HEK293T (cell line): ENCODE measurements at regions not wholly inside any gene's neighbourhood (a gene's known extent, or its start where the extent isn't known, plus 50 kb on each side); places are given as distances from the start of the nearest gene placed in this dataset.

Source experiments
- CTCF ChIA-PET: fragments of 350-600 bp; formaldehyde crosslinking; extraction: SDS; loops from one replicate; lab custom pipeline; 2021; ENCODE audit warnings: antibody characterized with exemption, inconsistent platforms; lab: Yijun Ruan, JAX
- POLR2A ChIA-PET: fragments of 350-600 bp; formaldehyde crosslinking; extraction: SDS; loops from one replicate; lab custom pipeline; 2020; ENCODE audit warnings: antibody characterized with exemption, inconsistent platforms; lab: Yijun Ruan, JAX
- DNase-seq: peaks from one replicate; pipeline ENCODE4 v3.0.0; 2012; ENCODE audit warnings: mixed read lengths; ENCODE audit errors: extremely low spot score
- ARNT ChIP-seq: fragments of 450-650 bp; IDR thresholded peaks from 2 replicates; pipeline ENCODE4 v1.6.1; 2017; ENCODE audit warnings: mild to moderate bottlenecking
- BHLHE40 ChIP-seq: fragments of 450-650 bp; IDR thresholded peaks from 2 replicates; pipeline ENCODE4 v1.6.1; 2016; ENCODE audit warnings: mild to moderate bottlenecking, moderate library complexity, borderline replicate concordance
- CTBP1 ChIP-seq: fragments of 450-650 bp; IDR thresholded peaks from 2 replicates; pipeline ENCODE4 v1.6.1; 2016; ENCODE audit warnings: borderline replicate concordance
- ELF4 ChIP-seq: fragments of 450-650 bp; IDR thresholded peaks from 2 replicates; pipeline ENCODE4 v1.6.1; 2017; ENCODE audit warnings: antibody characterized with exemption
- FOXA1 ChIP-seq: fragments of 450-650 bp; IDR thresholded peaks from 2 replicates; pipeline ENCODE4 v1.6.1; 2016; ENCODE audit warnings: mild to moderate bottlenecking
- FOXK2 ChIP-seq: fragments of 450-650 bp; IDR thresholded peaks from 2 replicates; pipeline ENCODE4 v1.6.1; 2016; ENCODE audit warnings: mild to moderate bottlenecking
- FOXM1 ChIP-seq: fragments of 450-650 bp; IDR thresholded peaks from 2 replicates; pipeline ENCODE4 v1.6.1; 2017; ENCODE audit warnings: mild to moderate bottlenecking, borderline replicate concordance
- HDGF ChIP-seq: fragments of 450-650 bp; IDR thresholded peaks from 2 replicates; pipeline ENCODE4 v1.6.1; 2017; ENCODE audit warnings: antibody characterized with exemption, borderline replicate concordance
- L3MBTL2 ChIP-seq: fragments of 450-650 bp; conservative IDR thresholded peaks from 2 replicates; pipeline ENCODE4 v1.6.1; 2016; ENCODE audit warnings: mild to moderate bottlenecking
- LEF1 ChIP-seq: fragments of 450-650 bp; IDR thresholded peaks from 2 replicates; pipeline ENCODE4 v1.6.1; 2017; ENCODE audit warnings: mild to moderate bottlenecking, borderline replicate concordance
- NFRKB ChIP-seq: fragments of 450-650 bp; IDR thresholded peaks from 2 replicates; pipeline ENCODE4 v1.6.1; 2016; ENCODE audit warnings: mild to moderate bottlenecking, moderate library complexity
- PKNOX1 ChIP-seq: fragments of 450-650 bp; IDR thresholded peaks from 2 replicates; pipeline ENCODE4 v1.6.1; 2016
- SP1 ChIP-seq: fragments of 450-650 bp; IDR thresholded peaks from 2 replicates; pipeline ENCODE4 v1.6.1; 2017
- SUZ12 ChIP-seq: fragments of 450-650 bp; IDR thresholded peaks from 2 replicates; pipeline ENCODE4 v1.6.1; 2016; ENCODE audit warnings: mild to moderate bottlenecking
- TARDBP ChIP-seq: fragments of 450-650 bp; IDR thresholded peaks from 2 replicates; pipeline ENCODE4 v1.6.1; 2016
- ZNF384 ChIP-seq: fragments of 450-650 bp; IDR thresholded peaks from 2 replicates; pipeline ENCODE4 v1.6.1; 2016

DNA sequence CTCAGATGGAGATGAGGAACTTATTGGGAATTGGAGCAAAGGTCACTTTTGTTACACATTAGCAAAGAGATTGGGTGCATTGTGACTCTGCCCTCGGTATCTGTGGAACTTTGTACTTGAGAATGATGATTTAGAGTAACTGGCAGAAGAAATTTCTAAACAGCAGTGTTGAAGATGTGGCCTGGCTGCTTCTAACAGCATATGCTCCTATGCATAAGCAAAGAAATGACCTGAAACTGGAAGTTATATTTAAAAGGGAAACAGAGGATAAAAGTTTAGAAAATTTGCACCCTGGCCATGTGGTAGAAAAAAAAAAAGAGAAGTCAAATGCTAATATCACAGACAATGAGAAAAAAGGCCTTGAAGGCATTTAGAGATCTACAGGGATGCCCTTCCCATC, 256.8 kb upstream of the ZC3H15 start:
- DNase-seq, result no peak
- ChIA-PET CTCF (no interaction called here), POLR2A (no interaction called here)
- TF ChIP-seq FOXM1, result no peak
- TF ChIP-seq FOXA1, result no peak

DNA sequence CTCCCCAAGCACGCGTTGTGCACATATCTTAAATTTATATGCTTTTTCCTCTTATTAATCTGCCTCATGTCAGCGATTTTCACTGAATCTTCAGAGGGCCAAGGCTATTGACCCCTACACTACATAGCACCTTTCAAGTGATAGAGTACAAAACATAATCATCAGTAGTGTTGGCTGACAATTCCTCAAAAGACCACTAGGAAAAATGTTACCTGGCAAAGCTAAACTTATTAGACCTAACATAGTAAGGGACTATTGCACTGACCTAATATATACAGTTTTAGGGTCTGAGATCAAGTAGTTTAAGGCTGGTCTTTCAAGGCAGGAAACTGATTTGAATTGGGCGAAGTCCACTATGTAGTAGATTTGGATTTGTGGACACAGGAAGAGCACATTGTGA, 244.2 kb upstream of the ZC3H15 start:
- TF ChIP-seq SP1, result no peak
- ChIA-PET POLR2A (no interaction called here), CTCF (no interaction called here)
- no peak for DNase-seq

DNA sequence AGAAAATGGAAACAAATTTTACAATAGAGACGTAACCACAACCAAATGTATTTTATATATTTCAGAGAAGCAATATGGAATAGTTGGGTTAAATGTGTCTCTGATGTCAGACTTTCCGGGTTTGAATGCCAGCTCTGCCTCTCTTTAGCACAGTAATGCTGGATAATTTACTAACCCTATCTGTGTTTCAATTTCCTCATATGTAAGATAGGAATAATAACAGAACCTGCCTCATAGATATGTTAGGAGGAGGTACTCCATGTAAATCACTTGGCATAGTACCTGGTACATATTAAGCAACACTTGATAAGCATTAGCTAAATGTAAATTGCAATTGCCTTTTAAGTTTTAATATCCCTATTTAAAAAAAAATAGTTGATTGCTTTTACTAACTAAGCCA, 231.3 kb upstream of the ZC3H15 start:
- ChIA-PET CTCF (no interaction called here), POLR2A (no interaction called here)
- no peak for DNase-seq
- TF ChIP-seq ELF4, result no peak
- TF ChIP-seq FOXK2, result no peak
- TF ChIP-seq SP1, result no peak
- no peak for TF ChIP-seq SUZ12
- no peak for TF ChIP-seq NFRKB
- TF ChIP-seq BHLHE40, result no peak
- TF ChIP-seq PKNOX1, result no peak

- CTCF ChIA-PET, result no interaction called here
- POLR2A ChIA-PET, result no interaction called here
- no peak for DNase-seq
- TF ChIP-seq TARDBP (no peak), FOXK2 (no peak), L3MBTL2 (no peak), FOXA1 (no peak), NFRKB (no peak)
Measured at GRCh38 chr2:186255823-186256222, 230.2 kb upstream of the ZC3H15 start.

- POLR2A ChIA-PET, result no interaction called here
- DNase-seq, result peak; percentile 19
- CTCF ChIA-PET, result no interaction called here
- no peak for TF ChIP-seq SUZ12
- no peak for TF ChIP-seq FOXA1
- TF ChIP-seq ZNF384, result no peak
- no peak for TF ChIP-seq L3MBTL2
- no peak for TF ChIP-seq FOXM1
- TF ChIP-seq ARNT, result no peak
- no peak for TF ChIP-seq CTBP1
- TF ChIP-seq SP1, result no peak
- no peak for TF ChIP-seq NFRKB
- no peak for TF ChIP-seq HDGF
- TF ChIP-seq ELF4, result no peak
- TF ChIP-seq LEF1, result no peak
- no peak for TF ChIP-seq FOXK2
- TF ChIP-seq TARDBP, result no peak
- TF ChIP-seq BHLHE40, result no peak
- TF ChIP-seq PKNOX1, result no peak
Measured at GRCh38 chr2:186256540-186256939, 229.5 kb upstream of the ZC3H15 start.

DNA sequence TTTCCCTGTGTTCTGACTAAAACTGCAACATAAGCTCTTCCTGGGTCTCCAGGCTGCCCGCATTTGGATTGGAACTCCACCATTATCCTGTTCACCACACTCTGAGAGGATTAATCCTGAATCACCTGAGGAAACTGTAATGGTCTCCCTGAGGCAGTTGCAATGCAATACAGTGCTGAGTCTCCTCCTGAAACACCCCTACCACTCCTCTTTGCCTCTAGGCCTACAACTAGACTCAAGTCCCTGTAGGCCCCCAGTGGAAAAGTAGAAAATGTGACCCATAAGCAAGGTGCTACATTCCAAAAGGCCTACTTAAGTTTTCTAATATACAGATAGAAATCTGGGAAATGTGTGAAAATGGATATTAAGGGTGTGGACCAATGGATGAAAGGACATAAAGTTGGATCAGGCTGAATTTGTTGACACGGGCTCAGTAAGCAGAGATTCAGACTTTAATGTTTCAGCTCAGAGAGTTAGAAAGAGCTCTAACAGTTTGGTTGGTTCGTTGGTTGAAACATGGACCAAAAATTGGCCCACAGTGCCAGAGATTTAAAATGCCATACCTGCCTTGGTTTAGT, 222.3 kb upstream of the ZC3H15 start:
- DNase-seq, result no peak
- TF ChIP-seq FOXM1 (no peak), FOXA1 (no peak), PKNOX1 (no peak), FOXK2 (no peak), SUZ12 (no peak), TARDBP (no peak), SP1 (no peak), CTBP1 (no peak), L3MBTL2 (no peak), LEF1 (no peak), HDGF (no peak), ZNF384 (no peak)
- ChIA-PET CTCF (no interaction called here), POLR2A (no interaction called here)

- no peak for DNase-seq
- ChIA-PET POLR2A (no interaction called here), CTCF (no interaction called here)
- TF ChIP-seq NFRKB (no peak), BHLHE40 (no peak), TARDBP (no peak), SP1 (no peak), SUZ12 (no peak), PKNOX1 (no peak), LEF1 (no peak), CTBP1 (no peak), ELF4 (no peak), HDGF (no peak), FOXK2 (no peak), FOXA1 (no peak), ARNT (no peak), ZNF384 (no peak), FOXM1 (no peak), L3MBTL2 (no peak)
Measured at GRCh38 chr2:186269536-186269935, 216.5 kb upstream of the ZC3H15 start.
